GM18870 (cell line): ENCODE measurements at regions not wholly inside any gene's neighbourhood (a gene's known extent, or its start where the extent isn't known, plus 50 kb on each side); places are given as distances from the start of the nearest gene placed in this dataset.

Experiments used
- ATAC-seq: cut with Tn5 transposase; IDR thresholded peaks from one replicate; pipeline ENCODE4 v1.9.1; 2021; ENCODE audit warnings: moderate library complexity; ENCODE audit not compliant: unreplicated experiment

DNA sequence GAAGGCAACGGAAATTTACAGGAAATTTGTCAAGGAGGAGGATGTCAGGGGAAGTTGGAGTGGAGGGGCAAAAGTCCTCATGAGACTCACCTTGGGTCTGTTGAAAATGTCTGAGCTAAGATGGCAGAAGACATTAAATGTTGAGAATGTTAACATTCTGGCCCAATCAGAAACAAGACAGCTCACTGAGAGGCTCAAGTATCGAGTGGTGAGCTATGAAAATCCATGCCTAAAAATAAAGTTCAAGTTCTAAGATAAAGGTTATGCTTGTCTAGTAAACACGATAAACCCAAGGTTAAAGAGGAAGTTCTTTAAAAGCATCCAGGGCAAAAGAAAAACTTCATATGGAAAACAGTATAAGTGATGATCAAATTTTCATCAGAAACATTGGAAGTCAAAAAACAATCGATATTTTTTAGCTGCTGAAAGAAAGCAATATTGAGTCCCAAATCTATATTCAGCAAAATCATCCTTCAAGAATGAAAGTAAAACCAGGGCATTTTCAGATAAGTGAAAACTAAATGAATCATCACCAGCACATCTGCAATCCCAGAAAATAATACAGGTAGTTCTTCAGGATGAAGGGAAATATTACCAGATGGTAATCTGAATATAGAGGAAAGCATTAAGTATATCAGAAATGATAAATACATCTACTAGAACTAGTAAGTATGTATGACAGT, 462.4 kb downstream of the TLL1 start:
- peak; percentile 46 for ATAC-seq

DNA sequence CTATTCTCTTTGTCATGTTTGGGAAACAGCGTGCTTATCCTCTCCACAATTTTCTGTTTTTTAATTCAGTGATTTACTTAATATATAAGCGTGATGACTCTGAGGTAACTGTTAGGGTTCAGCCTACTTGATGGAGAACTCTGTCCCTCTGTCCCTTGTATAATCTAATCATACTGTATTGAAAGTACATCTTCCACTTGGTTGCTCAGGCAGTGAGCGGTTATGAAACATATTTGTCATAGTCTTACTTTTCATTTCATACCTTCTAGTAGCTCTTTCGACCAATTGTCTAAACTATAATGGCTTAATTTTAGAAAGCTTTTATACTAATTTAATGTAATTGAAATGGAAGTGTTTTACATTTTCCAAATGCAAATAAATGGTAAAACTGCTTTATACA, 469.0 kb downstream of the TLL1 start:
- peak; percentile 72 for ATAC-seq

DNA sequence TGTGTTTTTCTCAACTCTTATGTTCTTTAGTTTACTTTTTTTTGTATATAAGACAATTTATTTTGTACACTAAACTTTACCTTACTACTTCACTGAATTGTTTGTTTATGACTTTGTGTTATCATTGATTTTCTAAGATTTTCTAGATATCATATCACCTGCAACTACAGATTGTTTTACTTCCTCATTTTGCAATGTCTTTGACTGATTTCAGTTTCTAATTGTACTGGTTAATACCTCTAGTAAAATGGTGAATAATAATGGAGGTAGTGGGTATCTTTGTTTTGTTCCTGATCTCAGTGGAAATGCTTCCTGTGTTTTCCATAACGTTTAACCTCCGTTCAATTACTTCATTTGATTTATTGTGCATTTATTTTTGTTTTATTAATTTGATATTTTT, 490.2 kb downstream of the TLL1 start:
- ATAC-seq, result peak; percentile 87

DNA sequence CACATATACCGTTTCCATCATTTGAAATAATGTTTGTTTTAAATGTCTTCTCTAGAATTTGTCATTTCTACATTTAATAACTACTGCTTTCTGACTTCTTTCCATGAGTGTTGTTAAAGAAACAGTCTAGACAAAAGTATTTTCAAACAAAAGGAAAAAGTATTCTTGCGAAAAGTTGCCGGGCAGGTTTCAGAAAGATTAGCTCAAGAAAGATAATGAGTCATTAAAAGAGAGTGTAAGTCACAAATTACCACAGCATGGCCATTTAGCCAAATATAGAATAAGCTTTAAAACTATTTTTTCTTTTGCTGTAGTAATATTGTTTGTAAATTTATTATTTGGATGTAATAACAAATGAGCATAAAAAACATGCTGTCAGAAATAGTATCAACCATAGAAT, 493.0 kb downstream of the TLL1 start:
- ATAC-seq, result no peak

DNA sequence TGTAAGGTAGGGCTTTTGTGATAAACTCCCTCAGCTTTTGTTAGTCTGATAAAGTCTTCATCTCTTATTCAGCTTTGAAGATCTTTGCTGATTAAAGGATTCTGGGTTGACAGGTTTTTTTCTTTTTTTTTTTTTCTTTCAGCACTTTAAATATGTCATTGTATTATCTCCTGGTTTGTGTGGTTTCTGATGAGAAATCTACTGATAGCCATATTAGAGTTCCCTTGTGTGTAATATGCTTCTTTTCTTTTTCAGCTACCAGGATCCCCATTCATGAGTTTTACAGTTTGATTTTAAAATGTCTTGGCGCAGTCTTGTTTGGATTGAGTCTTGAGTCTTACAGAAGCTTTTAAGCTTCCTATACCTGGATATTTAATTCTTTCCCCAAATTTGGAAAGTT, 504.5 kb downstream of the TLL1 start:
- ATAC-seq, result no peak

DNA sequence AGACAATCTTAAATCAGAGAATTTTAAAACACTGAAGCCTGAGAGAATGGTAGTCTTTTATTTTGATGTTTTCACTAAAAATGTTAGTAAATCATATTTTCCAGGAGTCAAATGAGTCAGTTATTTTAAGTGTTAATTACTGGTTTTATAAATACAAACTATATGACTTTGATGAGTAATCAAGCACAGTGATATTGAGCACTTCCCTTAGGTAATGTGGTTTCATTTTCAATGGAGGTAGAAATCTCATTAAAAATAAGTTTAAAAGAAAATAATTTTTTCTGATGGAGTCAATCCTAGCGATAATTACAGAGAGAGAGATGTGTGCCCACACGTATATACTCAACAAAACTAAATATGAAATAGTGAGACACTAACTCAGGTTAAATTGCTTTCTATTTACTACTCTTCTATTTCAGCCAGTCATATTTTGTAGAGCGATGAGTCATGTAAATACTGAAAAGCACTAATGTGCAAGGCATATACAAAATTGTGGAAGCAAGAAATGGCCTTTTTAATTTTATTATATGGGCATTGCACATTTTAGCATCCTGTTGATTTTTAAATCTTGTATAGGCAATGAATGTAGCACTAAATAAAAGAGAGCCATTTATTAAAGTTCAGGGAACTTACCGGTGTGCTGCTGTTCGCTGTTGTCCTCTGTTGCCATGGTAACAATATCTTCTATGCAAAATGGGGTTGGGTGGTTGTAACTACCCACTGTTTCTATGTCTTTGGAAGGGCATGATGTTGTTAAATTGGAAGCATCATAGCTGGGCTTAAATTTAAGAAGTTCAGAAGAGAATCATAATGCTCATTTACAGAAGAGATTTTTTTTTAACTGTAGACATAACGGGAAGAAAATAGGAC, 513.7 kb downstream of the TLL1 start:
- peak; percentile 61 for ATAC-seq

DNA sequence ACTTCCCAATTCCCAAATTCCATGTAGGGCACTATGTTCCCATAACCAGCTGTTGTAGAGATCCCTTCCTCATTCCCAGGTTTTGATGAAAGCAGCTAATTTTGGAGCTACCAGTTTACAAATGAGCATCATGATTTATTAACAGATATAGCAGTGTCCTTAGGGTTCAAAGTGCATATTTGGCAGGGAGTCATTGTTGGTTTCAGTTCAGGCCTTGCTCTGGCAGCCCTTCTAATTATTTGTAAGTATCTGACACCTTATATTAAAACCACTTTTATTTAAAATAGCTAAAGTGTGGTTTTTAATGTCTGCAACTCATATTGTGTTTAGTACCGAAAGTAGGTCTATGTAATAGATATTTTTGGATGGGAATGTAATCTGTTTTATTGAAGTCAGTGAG, 518.5 kb downstream of the TLL1 start:
- no peak for ATAC-seq

DNA sequence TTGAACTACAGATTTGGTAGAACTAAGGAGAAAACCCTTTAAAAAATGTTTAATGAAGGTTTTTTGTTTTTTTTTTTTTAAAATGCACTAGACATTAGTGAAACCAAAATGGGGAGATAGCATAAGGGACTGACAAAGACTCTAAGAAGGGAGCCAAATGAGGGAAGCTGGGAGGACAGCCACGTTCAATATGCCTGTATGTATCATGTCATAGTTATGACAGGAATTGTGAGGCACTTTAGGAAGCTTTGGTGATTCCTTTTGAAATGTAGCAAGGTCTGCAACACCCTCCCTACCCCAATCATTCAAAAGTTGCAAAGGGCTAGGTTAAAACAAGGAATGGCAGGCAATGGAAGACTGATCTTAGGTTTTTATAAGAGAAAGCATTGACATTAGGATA, 526.0 kb downstream of the TLL1 start:
- ATAC-seq, result no peak

DNA sequence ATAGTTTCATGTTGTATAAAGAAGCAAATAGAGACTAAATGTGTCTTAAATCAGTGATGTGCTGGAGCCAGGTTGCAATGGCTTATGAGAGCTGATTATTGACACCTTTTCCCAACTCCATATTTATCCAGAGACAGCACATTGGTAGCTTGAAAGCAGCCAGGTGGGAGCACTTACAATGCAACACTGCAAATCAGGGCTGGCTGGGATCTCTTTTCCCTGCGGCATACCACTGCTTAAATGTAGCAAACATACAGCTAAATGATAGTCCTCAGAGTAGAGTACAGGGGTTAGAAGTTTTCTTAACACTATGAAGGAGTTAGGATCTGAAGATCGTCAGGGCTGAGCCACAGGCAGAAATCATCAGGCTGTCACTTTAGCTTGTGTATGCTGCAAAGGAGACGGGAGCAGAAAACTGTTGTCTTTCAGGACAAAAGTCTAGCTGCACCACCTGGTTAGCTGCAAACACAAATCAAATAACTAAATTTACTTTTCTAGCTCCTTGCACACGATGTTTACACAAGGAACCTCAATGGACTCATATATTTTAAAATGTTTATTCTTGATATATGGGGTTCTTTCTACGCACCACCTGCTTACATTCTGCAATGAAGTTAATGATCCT, 527.3 kb downstream of the TLL1 start:
- no peak for ATAC-seq

DNA sequence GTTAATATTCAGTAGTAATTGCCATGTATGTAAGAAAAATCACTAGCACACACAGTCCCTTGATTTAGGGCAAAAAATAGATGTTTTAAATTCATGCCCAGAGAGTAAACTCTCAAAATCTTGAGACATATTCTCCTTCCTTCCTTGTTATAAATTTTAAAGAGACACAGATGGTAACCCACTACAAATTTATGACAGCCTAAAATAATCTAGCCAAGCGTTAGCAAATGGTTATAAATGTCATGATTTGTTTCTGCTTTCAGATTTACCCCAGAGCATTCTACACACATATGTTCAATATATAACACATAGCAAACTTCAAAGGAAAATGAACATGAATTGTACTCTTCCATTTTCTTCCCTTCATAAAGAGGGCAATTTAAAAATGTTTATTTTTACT, 540.3 kb downstream of the TLL1 start:
- ATAC-seq, result no peak

DNA sequence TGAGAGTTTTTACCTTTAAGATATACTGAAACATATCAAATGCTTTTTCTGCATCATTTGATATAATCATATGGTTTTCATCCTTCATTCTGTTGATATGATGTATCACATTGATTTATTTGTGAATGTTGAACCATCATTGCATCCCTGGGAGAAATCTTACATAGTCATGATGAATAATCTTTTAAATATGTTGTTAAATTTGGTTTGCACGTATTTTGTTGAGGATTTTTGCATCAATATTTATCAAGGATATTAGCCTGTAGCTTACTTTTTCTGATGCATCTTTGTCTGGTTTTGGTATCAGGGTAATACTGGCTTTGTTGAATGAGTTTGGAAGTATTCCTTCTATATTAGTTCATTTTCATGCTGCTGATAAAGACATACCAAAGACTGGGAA, 541.4 kb downstream of the TLL1 start:
- no peak for ATAC-seq

DNA sequence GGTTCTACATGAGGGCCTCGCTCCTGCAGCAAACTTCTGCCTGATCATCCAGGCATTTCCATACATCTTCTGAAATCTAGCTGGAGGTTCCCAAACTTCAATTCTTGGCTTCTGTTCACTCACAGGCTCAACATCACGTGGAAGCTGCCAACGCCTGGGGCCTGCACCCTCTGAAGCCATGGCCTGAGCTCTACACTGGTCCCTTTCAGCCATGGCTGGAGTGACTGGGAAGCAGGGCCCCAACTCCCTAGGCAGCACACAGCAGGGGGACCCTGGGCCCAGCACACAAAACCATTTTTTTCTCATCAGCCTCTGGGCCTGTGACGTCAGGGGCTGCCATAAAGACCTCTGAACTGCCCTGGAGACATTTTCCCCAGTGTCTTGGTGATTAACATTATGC, 542.7 kb downstream of the TLL1 start:
- no peak for ATAC-seq

DNA sequence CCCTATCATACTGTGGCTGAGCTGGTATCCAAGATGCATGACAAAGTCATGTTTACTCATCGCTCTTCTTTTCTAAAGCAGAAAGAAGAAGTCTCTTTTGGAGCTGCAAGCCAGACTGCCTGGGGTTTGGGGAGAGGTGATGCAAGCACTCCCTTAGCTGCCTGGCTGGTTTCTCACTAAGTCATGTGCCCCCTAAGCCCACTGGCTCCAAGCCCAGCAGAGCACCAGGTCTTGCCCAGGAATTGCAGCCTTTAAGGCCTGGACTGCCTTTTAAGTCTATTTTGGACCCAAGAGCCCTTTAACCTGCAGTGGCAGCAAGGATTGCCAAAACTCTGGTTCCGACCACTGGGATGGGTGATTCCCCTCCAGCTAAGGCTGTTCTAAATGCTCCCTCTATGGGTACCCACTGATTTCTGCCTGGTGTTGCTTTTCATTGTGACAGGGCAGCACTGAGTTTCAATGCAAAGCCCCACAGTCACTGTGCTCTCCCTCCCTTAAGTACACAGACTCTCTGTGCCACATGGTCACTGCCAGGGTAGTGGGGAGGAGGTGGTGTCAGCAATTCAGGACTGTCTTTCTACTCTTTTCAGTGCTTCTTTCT, 548.6 kb downstream of the TLL1 start:
- ATAC-seq, result no peak

DNA sequence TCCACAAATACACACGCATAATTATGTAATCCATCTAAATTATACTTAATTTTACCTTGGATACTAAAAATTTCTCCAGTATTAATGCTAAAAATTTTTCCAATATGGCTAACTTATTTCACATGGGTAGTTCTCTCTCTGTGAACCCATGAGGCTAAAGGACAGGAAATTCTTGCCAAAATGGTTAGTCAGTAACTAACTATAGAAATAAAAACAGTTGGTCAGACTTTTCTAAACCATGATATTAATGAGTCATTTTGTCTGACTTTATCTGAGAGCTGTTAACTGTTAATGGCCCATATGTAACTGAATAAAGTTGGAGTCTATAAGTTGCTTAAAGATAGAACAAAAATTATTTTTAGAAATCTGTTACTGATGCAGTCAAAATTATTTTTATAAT, 549.4 kb downstream of the TLL1 start:
- ATAC-seq, result no peak

DNA sequence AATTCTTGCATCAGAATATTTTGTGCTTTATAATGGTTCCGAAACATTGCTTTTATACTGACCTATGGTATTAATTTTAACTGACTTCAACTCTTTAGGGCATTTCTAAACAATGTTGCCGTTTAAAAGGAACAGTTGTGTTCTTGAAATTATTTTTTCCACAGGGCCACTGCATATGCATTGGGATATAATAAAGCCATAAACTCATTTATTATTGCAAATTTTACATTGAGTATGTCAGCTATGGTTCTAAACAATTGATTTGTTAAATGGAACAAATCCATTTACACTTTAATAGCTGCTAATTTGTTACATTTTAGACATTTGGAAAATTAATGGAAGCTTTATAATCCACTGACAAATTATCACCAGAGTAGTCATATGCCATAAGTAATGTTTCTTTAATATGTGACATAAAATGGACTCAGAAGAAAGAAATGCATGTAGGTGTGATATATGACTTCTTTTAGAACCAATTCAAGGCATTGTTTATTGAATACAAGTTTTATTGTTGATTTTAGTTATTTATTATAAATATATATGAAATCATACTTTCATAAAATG, 553.3 kb downstream of the TLL1 start:
- no peak for ATAC-seq

DNA sequence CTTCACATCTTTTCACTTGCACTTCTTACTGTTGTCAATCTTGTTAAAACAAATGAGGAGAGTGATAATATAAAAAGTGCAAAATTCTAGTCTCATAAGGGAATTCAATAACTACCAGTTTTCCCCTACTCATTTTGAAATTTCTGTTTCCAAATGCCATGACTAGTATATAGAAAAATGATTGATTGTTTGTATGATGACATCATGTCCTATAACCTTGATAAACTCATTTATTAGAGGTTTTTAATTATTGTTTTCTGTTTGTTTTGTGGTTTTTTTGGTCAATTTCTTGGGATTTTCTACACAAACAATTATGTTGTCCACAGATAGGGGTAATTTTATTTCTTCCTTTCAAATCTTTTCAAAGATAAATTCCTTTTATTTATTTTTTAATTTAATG, 559.1 kb downstream of the TLL1 start:
- no peak for ATAC-seq

DNA sequence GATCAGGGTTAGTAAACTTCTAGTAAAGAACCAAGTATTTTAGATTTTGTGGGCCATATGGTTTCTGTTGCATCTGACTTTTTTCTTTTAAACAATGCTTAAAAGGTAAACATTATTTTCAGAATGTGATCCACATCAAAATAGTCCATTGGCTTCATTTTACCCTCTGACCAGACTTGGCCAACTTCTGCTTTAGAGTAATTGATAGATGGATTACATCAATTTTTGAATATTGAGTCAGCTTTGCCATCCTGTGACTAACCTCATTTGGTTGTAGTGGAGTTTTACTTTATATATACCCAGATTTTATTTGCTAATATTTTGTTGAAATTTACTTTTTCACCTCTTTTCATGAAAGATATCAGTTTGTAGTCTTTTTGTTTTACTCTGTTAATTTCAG, 559.8 kb downstream of the TLL1 start:
- ATAC-seq, result no peak

DNA sequence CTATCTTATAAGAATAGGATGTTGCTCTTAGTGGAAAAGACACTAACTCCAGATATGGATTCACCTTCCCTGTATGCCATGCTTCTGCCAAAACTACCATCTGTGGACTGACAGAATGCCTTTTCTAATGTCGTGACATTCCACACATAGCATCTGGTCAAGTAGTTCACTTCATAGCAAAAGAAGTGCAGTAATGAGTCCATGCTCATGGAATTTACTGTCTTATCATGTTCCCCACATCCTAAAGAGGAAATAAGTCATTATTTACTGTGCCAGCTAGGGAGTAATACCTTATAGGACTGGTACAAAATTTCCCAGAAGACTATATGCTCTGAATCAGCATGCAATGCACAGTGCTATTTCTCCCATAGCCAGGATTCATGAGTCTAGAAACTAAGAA, 562.4 kb downstream of the TLL1 start:
- no peak for ATAC-seq

DNA sequence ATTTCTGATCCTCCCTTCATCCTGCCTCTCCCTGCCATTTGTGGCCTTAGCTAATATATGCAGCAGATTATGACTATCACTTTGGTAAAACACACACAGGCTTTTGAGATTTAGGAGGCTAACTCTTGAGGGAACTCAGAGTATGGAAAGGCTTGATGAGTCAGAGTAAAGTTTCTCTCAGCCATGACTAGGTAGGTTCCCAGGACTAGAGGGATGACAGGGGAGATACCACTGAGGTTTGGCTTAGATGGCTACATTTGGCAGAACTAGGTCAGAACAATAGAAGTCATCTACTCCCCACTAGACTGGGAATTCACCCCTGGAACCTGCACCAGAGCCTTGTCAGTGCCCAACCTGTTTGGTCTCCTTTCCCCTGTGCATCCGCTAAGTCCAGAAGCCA, 585.7 kb downstream of the TLL1 start:
- ATAC-seq, result no peak

DNA sequence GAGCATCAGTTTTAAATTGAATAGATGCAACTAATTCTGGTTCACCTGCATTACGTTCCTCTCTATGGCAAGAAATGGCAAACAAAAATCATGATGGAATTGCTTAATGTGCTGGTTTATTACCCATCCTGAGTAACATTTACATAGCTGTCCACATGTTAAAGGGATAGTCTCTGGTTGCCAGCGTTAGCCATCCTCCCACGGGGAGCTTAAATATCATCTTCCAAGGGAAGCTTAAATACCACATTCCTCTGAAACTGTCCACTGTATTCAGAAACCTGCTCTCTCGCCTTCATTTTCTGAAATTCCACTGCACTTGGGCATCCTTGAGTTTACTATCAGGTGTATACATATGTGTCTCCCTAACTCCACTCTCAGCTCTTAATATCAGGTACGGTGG, 586.6 kb downstream of the TLL1 start:
- ATAC-seq, result no peak

DNA sequence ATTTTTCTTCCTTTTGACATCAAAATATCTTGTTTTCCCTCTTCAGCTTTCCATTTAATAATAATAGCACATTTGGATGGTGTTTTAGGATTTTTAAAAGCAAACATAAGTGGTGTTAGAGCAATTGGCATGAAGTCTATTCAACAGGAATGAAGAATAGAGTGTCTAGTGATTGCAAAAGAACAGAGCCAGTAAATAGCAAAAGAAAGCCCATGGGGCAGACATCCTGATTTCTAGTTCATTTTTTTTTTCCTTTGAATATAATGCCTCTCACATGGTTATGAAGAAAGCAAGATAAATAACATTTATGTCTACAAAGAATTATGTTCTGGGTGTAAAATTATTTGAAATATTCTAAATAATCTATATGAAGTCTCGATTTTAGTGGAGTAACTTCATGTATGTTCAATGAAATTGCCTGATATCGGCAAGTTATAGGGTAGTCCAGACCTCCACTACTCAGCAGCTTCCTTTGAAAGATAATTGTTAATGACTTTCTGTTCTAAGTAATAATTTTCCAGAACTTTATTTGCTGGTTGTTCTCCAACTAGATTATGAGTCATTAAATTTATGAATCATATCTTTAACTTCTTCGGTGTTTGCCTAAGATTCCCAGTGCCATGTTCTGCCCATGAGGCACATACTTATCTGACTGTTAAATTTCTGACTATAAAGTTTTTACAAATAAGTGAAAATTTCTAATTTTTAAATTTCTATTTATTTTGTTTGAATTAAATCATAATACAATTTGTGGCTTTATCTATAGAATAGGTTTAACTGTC, 587.9 kb downstream of the TLL1 start:
- ATAC-seq, result no peak
